GM10248 (cell line): ENCODE measurements at regions not wholly inside any gene's neighbourhood (a gene's known extent, or its start where the extent isn't known, plus 50 kb on each side); places are given as distances from the start of the nearest gene placed in this dataset.

Experiments
- CTCF ChIA-PET: fragments of 300-600 bp; sonication (Branson Sonifier 250); formaldehyde crosslinking; extraction: SDS; loops from one replicate; lab custom pipeline; 2021; ENCODE audit warnings: antibody characterized with exemption; lab: Yijun Ruan, JAX
- POLR2A ChIA-PET: fragments of 350-650 bp; sonication (Branson Sonifier 250); formaldehyde crosslinking; extraction: SDS; loops from one replicate; lab custom pipeline; 2020; ENCODE audit warnings: antibody characterized with exemption; lab: Yijun Ruan, JAX
- DNase-seq: peaks from one replicate; pipeline ENCODE4 v3.0.0; 2012; ENCODE audit errors: extremely low spot score
- TF ChIP-seq, protein P1 (sequence below): IDR thresholded peaks from 2 replicates; pipeline ENCODE4 v1.5.1; 2012; ENCODE audit warnings: mild to moderate bottlenecking, low read depth; ENCODE audit errors: extremely low read depth, missing control alignments, control extremely low read depth

DNA sequence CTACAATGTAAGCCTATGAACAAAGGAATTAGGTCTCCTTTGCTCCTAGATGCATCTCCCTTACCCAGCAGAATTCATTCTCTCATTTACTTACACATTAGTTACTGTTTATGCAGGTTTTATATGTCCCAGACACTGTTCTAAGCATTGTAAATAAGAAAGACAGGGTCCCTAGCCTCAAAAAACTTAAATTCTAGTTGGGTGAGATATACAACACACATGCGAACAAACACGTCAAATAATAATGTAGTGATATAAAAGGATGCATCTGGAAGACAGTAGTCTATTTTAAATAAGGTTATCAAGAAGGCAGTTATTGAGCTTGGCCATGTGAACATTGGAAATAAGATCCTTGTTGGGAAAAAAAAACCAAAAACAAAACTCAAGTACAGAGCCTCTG lies 479.7 kb downstream of the DNAJB9 start:
- ChIA-PET CTCF (interaction anchor here (1.3 kb wide), 1 partner anchor 11 kb away, joined by 3 read pairs; no protein-coding TSS in a partner anchor), POLR2A (no interaction called here)
- TF ChIP-seq, protein P1, sequence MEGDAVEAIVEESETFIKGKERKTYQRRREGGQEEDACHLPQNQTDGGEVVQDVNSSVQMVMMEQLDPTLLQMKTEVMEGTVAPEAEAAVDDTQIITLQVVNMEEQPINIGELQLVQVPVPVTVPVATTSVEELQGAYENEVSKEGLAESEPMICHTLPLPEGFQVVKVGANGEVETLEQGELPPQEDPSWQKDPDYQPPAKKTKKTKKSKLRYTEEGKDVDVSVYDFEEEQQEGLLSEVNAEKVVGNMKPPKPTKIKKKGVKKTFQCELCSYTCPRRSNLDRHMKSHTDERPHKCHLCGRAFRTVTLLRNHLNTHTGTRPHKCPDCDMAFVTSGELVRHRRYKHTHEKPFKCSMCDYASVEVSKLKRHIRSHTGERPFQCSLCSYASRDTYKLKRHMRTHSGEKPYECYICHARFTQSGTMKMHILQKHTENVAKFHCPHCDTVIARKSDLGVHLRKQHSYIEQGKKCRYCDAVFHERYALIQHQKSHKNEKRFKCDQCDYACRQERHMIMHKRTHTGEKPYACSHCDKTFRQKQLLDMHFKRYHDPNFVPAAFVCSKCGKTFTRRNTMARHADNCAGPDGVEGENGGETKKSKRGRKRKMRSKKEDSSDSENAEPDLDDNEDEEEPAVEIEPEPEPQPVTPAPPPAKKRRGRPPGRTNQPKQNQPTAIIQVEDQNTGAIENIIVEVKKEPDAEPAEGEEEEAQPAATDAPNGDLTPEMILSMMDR: no peak
- no peak for DNase-seq

DNA sequence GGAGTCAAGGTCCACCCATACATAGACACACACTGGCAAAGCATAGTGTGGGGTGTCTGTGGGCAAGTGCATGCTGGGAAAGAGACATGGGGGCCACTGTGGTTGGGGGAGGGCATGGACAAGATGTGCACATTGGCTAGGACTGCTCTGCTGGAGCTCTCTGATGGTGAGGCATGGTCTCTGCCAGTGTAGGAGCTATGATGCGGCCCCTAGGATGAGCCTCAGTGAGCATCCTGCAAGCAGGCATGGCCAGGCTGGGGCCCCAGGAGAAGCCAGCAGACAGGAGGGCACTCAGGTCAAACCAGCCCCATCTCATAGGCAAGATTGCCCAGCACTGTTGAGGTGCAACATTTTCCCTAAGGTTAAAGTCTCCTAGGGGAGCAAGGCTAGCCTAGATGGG lies 489.4 kb downstream of the DNAJB9 start:
- TF ChIP-seq, protein P1: no peak
- ChIA-PET POLR2A (no interaction called here), CTCF (no interaction called here)
- no peak for DNase-seq

DNA sequence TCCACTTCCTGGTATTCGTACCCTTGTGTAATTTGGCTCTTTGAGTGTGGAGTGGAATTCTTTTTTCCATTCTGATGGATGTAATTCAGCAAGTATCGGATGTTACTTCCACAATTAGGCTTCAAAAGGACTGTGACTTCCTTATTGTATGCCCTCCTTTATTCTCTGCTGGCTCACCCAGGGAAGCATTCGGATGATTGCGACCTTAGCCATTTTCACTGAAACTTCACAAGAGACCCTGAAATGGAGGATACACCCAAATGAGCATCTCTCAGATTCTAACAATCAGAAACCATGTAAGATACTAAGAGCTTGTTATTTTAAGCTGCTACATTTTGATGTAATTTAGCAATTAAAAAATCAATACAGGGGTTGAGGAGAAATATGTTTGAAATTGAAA lies 493.1 kb downstream of the DNAJB9 start:
- ChIA-PET POLR2A (no interaction called here), CTCF (no interaction called here)
- TF ChIP-seq, protein P1: no peak
- DNase-seq: no peak

DNA sequence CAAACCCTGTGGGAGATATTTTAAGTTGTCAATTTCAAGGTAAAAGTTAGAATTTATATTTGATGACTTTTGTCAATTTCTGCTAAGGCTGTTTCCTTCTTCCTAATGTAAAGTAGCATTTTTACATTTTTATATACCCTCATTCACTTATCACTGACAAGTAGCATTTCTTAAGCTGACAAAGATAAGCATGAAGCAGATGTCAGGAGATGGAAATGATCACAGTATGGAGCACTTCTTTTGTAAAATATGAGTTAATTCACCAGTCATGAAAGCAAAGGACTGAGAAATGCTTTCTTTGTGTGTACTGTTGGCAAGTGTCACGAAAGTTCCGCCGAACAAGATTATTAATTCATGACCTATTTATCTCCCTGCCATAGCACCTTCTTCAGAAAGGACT lies 503.9 kb downstream of the DNAJB9 start:
- POLR2A ChIA-PET: no interaction called here
- TF ChIP-seq, protein P1: no peak
- CTCF ChIA-PET: no interaction called here
- DNase-seq: no peak

DNA sequence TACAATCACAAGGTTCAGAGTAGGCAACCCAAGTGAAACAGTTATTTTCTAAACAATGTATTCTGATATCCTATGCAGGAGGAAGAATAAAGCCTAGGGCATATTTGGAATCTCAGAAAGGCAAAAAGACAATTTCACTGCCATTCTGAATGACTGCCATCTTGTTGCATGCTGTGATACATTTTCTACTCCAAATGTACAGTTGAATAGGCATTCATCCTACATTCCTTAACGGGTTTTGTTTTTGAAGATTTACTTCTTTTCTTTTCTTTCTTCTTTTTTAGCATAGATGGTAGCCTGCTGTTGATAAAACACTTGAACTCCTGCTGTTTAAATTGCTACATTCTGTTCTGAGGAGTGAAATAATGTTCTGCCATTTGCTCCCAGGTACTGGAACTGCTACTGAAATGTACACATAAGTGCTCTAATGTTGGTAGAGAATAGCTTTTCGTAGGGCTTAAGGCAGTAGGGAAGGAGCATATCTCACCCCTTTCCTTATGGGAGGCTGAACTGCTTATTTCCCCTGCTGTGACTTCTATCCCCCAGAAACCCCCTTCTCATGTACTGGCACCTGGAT lies 506.8 kb downstream of the DNAJB9 start:
- no peak for DNase-seq
- TF ChIP-seq, protein P1: no peak
- CTCF ChIA-PET: no interaction called here
- POLR2A ChIA-PET: no interaction called here

DNA sequence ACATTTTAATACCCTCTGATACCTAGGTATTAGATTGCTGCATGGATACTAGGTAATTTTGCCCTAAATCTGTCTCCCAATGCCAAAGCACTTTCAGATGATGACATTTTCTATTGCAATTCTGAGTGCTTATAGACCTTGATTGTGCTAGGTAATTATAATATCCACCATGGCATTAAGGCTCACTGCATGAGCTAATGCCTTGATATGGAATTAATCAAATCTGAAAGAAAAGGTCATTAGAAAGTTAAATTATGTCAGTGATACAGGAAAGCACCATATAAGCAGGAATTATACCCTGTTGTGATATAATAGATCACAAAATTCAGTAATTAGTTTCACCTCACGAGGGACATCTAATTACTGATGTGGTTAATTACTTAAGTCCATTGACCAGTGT lies 521.4 kb downstream of the DNAJB9 start:
- ChIA-PET CTCF (interaction anchor here (3.0 kb wide), 1 partner anchor 9 kb away, joined by 9 read pairs; no protein-coding TSS in a partner anchor), POLR2A (no interaction called here)
- no peak for DNase-seq
- TF ChIP-seq, protein P1: no peak

DNA sequence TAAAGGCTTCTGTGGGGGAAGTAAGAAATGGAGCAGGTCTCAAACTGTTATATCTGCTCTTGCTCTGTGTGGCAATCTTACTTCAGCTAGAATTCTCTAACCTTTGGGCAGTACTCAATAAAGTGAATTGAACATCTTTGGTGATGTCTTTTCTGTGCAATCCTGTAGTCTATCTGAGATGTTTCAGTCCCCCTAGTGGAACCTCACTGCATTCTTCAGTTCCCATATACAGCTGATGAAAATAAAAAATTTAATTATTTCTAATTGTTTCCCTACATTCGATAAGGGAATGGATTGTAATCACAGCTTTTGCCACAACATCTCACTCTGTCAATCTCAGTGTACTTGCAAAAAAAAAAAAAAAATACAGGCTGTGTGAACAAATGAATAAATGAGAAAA lies 522.6 kb downstream of the DNAJB9 start:
- DNase-seq: no peak
- POLR2A ChIA-PET: no interaction called here
- TF ChIP-seq, protein P1: no peak
- CTCF ChIA-PET: interaction anchor here (0.7 to 3.0 kb wide), 3 partner anchors 10 to 480 kb away, joined by 3 to 9 read pairs (median 3); no protein-coding TSS in a partner anchor
